PC-9 (cell line): ENCODE measurements at regions not wholly inside any gene's neighbourhood (a gene's known extent, or its start where the extent isn't known, plus 50 kb on each side); places are given as distances from the start of the nearest gene placed in this dataset.

Experiments
- CTCF ChIP-seq: fragments of 200-600 bp; sonication (generic); conservative IDR thresholded peaks from 2 replicates; pipeline ENCODE4 v1.6.1; 2017; ENCODE audit warnings: mixed run types, antibody characterized with exemption, mild to moderate bottlenecking, moderate library complexity
- EZH2 ChIP-seq: fragments of 200-600 bp; sonication (generic); IDR thresholded peaks from 2 replicates; pipeline ENCODE4 v1.8.0; 2017; ENCODE audit warnings: antibody characterized with exemption, low read depth

DNA sequence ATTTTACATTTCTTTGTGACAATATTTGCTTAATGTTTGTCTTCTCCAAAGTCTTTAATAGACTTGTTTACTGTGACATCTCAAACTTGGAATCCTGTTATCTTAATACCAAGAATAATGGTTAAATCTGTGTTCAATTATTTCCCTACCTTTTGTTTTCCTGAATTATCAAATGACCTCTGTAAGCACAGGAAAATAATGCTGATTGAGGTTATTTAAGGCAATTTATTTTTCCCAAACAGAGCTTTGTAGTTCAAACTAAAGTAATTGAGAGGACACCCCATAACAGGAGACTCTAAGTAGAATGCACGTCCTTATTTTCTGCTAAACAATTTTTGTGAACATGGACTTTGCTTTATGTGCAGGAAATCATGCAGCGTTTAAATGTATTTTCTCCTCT lies 195.0 kb downstream of the BTBD3 start:
- TF ChIP-seq CTCF (no peak), EZH2 (no peak)
